HEK293T (cell line): ENCODE measurements at regions not wholly inside any gene's neighbourhood (a gene's known extent, or its start where the extent isn't known, plus 50 kb on each side); places are given as distances from the start of the nearest gene placed in this dataset.

ENCODE experiments used
- ARNT ChIP-seq: fragments of 450-650 bp; IDR thresholded peaks from 2 replicates; pipeline ENCODE4 v1.6.1; 2017; ENCODE audit warnings: mild to moderate bottlenecking
- BHLHE40 ChIP-seq: fragments of 450-650 bp; IDR thresholded peaks from 2 replicates; pipeline ENCODE4 v1.6.1; 2016; ENCODE audit warnings: mild to moderate bottlenecking, moderate library complexity, borderline replicate concordance
- ELF4 ChIP-seq: fragments of 450-650 bp; IDR thresholded peaks from 2 replicates; pipeline ENCODE4 v1.6.1; 2017; ENCODE audit warnings: antibody characterized with exemption
- FOXM1 ChIP-seq: fragments of 450-650 bp; IDR thresholded peaks from 2 replicates; pipeline ENCODE4 v1.6.1; 2017; ENCODE audit warnings: mild to moderate bottlenecking, borderline replicate concordance
- L3MBTL2 ChIP-seq: fragments of 450-650 bp; conservative IDR thresholded peaks from 2 replicates; pipeline ENCODE4 v1.6.1; 2016; ENCODE audit warnings: mild to moderate bottlenecking
- LEF1 ChIP-seq: fragments of 450-650 bp; IDR thresholded peaks from 2 replicates; pipeline ENCODE4 v1.6.1; 2017; ENCODE audit warnings: mild to moderate bottlenecking, borderline replicate concordance
- NFRKB ChIP-seq: fragments of 450-650 bp; IDR thresholded peaks from 2 replicates; pipeline ENCODE4 v1.6.1; 2016; ENCODE audit warnings: mild to moderate bottlenecking, moderate library complexity
- SP1 ChIP-seq: fragments of 450-650 bp; IDR thresholded peaks from 2 replicates; pipeline ENCODE4 v1.6.1; 2017
- TARDBP ChIP-seq: fragments of 450-650 bp; IDR thresholded peaks from 2 replicates; pipeline ENCODE4 v1.6.1; 2016
- ZNF384 ChIP-seq: fragments of 450-650 bp; IDR thresholded peaks from 2 replicates; pipeline ENCODE4 v1.6.1; 2016

DNA sequence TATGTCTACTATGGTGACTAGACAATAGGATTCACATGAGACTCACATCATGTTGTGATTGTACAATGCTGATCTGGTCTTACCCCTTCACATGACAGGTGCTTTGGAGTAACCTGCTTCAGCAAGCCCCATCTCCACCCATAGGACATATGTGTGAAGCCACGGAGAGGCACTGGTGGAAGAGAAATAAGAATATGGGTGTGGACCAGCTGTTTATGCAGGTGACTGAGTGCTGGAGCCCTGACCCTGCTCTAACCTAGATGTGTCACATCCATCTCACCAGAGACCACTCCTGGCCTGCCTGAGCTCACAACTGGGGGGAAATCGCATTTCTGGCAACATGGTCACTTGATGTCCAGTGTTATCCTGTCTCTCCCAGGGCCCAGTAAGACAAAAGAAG is 119.7 kb downstream of the GGTLC2 start:
- TF ChIP-seq ELF4 = no peak
- no peak for TF ChIP-seq NFRKB
- no peak for TF ChIP-seq TARDBP
- no peak for TF ChIP-seq L3MBTL2
- TF ChIP-seq BHLHE40 = no peak
- TF ChIP-seq ARNT = no peak
- TF ChIP-seq ZNF384 = no peak
- TF ChIP-seq SP1 = no peak
- no peak for TF ChIP-seq LEF1
- TF ChIP-seq FOXM1 = no peak
